ES-I3 (cell line): ENCODE measurements at regions not wholly inside any gene's neighbourhood (a gene's known extent, or its start where the extent isn't known, plus 50 kb on each side); places are given as distances from the start of the nearest gene placed in this dataset.

Experiments
- H3K36me3 ChIP-seq: 2 replicates; pipeline ENCODE4 v1.6.1; 2013; ENCODE audit warnings: mild to moderate bottlenecking, low read length, control low read depth, moderate library complexity; ENCODE audit not compliant: insufficient read depth
- H3K4me1 ChIP-seq: 2 replicates; pipeline ENCODE4 v1.6.1; 2013; ENCODE audit warnings: mild to moderate bottlenecking, control low read depth, low read length; ENCODE audit not compliant: insufficient read depth
- H3K9ac ChIP-seq: 2 replicates; pipeline ENCODE4 v1.6.1; 2013; ENCODE audit warnings: low read depth, mild to moderate bottlenecking, low read length, moderate library complexity
- H3K9me3 ChIP-seq: 2 replicates; pipeline ENCODE4 v1.6.1; 2013; ENCODE audit warnings: mild to moderate bottlenecking, low read length, moderate library complexity; ENCODE audit not compliant: control insufficient read depth, insufficient read depth

- H3K4me1 ChIP-seq, result 0 out of 2 replicates have a peak, but pooled peaks cover 4% of the 10 kb centered on the region
- no peaks in the 10 kb centered on the region for H3K9me3 ChIP-seq
- H3K36me3 ChIP-seq, result no peaks in the 10 kb centered on the region
- no peak overlapping the region for H3K9ac ChIP-seq
These were observed 380.8 kb upstream of the CADM1 start for GRCh38 chr11:115884800-115885534.

GRCh38 chr11:115874843-115875242 is 370.6 kb upstream of the CADM1 start:
- peaks cover 6% of the 10 kb centered on the region for H3K4me1 ChIP-seq
- H3K9me3 ChIP-seq, result no peaks in the 10 kb centered on the region
- no peak overlapping the region for H3K9ac ChIP-seq
- no peaks in the 10 kb centered on the region for H3K36me3 ChIP-seq

- H3K9me3 ChIP-seq, result no peaks in the 10 kb centered on the region
- H3K4me1 ChIP-seq, result peaks cover 6% of the 10 kb centered on the region
- no peaks in the 10 kb centered on the region for H3K36me3 ChIP-seq
- H3K9ac ChIP-seq, result no peak overlapping the region
These were observed 369.6 kb upstream of the CADM1 start for GRCh38 chr11:115873813-115874212.

- Histone ChIP-seq H3K4me1 (peaks cover 6% of the 10 kb centered on the region), H3K9me3 (no peaks in the 10 kb centered on the region), H3K36me3 (no peaks in the 10 kb centered on the region), H3K9ac (no peak overlapping the region)
These were observed 368.2 kb upstream of the CADM1 start for GRCh38 chr11:115872416-115872815.

- peaks cover 6% of the 10 kb centered on the region for H3K4me1 ChIP-seq
- no peaks in the 10 kb centered on the region for H3K9me3 ChIP-seq
These were observed 367.0 kb upstream of the CADM1 start for GRCh38 chr11:115871161-115871760.

GRCh38 chr11:115869780-115870431 is 365.7 kb upstream of the CADM1 start:
- Histone ChIP-seq H3K36me3 (no peaks in the 10 kb centered on the region), H3K4me1 (peaks cover 6% of the 10 kb centered on the region), H3K9ac (no peak overlapping the region), H3K9me3 (no peaks in the 10 kb centered on the region)

More at GRCh38 chr11:115871161-115871760, 367.0 kb upstream of the CADM1 start:
- Histone ChIP-seq H3K36me3 (no peaks in the 10 kb centered on the region), H3K9ac (no peak overlapping the region)

GRCh38 chr11:115869131-115869530 is 364.9 kb upstream of the CADM1 start:
- Histone ChIP-seq H3K9me3 (no peaks in the 10 kb centered on the region), H3K4me1 (peaks cover 6% of the 10 kb centered on the region), H3K9ac (no peak overlapping the region), H3K36me3 (no peaks in the 10 kb centered on the region)

- Histone ChIP-seq H3K4me1 (no peaks in the 10 kb centered on the region), H3K9ac (no peak overlapping the region), H3K9me3 (no peaks in the 10 kb centered on the region), H3K36me3 (no peaks in the 10 kb centered on the region)
These were observed 356.0 kb upstream of the CADM1 start for GRCh38 chr11:115860246-115860645.

GRCh38 chr11:115848611-115849010 is 344.4 kb upstream of the CADM1 start:
- Histone ChIP-seq H3K36me3 (no peaks in the 10 kb centered on the region), H3K4me1 (no peaks in the 10 kb centered on the region), H3K9ac (no peak overlapping the region), H3K9me3 (no peaks in the 10 kb centered on the region)

- H3K9me3 ChIP-seq, result no peaks in the 10 kb centered on the region
- H3K9ac ChIP-seq, result no peak overlapping the region
- H3K36me3 ChIP-seq, result no peaks in the 10 kb centered on the region
- no peaks in the 10 kb centered on the region for H3K4me1 ChIP-seq
These were observed 343.9 kb upstream of the CADM1 start for GRCh38 chr11:115848080-115848479.

- no peaks in the 10 kb centered on the region for H3K9me3 ChIP-seq
- no peaks in the 10 kb centered on the region for H3K4me1 ChIP-seq
- H3K36me3 ChIP-seq, result no peaks in the 10 kb centered on the region
- no peak overlapping the region for H3K9ac ChIP-seq
These were observed 341.7 kb upstream of the CADM1 start for GRCh38 chr11:115845872-115846271.

- Histone ChIP-seq H3K9me3 (no peaks in the 10 kb centered on the region), H3K36me3 (no peaks in the 10 kb centered on the region)
These were observed 339.5 kb upstream of the CADM1 start for GRCh38 chr11:115843685-115844084.

GRCh38 chr11:115843111-115843510 is 338.9 kb upstream of the CADM1 start:
- H3K36me3 ChIP-seq, result no peaks in the 10 kb centered on the region
- no peaks in the 10 kb centered on the region for H3K9me3 ChIP-seq
- no peak overlapping the region for H3K9ac ChIP-seq
- no peaks in the 10 kb centered on the region for H3K4me1 ChIP-seq

More at GRCh38 chr11:115843685-115844084, 339.5 kb upstream of the CADM1 start:
- Histone ChIP-seq H3K4me1 (no peaks in the 10 kb centered on the region), H3K9ac (no peak overlapping the region)

- Histone ChIP-seq H3K36me3 (no peaks in the 10 kb centered on the region), H3K4me1 (peaks cover 12% of the 10 kb centered on the region), H3K9me3 (peaks cover 10% of the 10 kb centered on the region), H3K9ac (no peak overlapping the region)
These were observed 315.8 kb upstream of the CADM1 start for GRCh38 chr11:115820026-115820425.

GRCh38 chr11:115819014-115819413 is 314.8 kb upstream of the CADM1 start:
- peaks cover 12% of the 10 kb centered on the region for H3K4me1 ChIP-seq
- H3K36me3 ChIP-seq, result no peaks in the 10 kb centered on the region
- H3K9ac ChIP-seq, result no peak overlapping the region
- H3K9me3 ChIP-seq, result peaks cover 10% of the 10 kb centered on the region
